Astrocyte (in vitro differentiated cells and primary cell): ENCODE measurements at regions not wholly inside any gene's neighbourhood (a gene's known extent, or its start where the extent isn't known, plus 50 kb on each side); places are given as distances from the start of the nearest gene placed in this dataset.

Experiments
- CTCF ChIP-seq: IDR thresholded peaks from 2 replicates; pipeline ENCODE4 v1.5.1; 2011; ENCODE audit warnings: low read depth, mild to moderate bottlenecking, inconsistent platforms, low read length, moderate library complexity; ENCODE audit not compliant: insufficient read depth
- EZH2 ChIP-seq: IDR thresholded peaks from 2 replicates; pipeline ENCODE4 v1.6.1; 2012; ENCODE audit warnings: mild to moderate bottlenecking, low read length, inconsistent platforms; ENCODE audit not compliant: insufficient read depth

- no peak for TF ChIP-seq CTCF
- no peak for TF ChIP-seq EZH2
Observed at GRCh38 chr9:96067004-96067403, 191.5 kb downstream of the ERCC6L2 start.
